Stimulated activated CD8-positive, alpha-beta memory T cell treated with anti-CD3 and anti-CD28 coated beads, Interleukin-12 subunit alpha, Interleukin-12 subunit beta, amount 100 ng/mL, for 24 hours (primary cell): ENCODE measurements at regions not wholly inside any gene's neighbourhood (a gene's known extent, or its start where the extent isn't known, plus 50 kb on each side); places are given as distances from the start of the nearest gene placed in this dataset.

Source experiments
- DNase-seq: peaks from one replicate; pipeline ENCODE4 v3.0.0-alpha.2; 2020; ENCODE audit errors: extremely low read depth

DNA sequence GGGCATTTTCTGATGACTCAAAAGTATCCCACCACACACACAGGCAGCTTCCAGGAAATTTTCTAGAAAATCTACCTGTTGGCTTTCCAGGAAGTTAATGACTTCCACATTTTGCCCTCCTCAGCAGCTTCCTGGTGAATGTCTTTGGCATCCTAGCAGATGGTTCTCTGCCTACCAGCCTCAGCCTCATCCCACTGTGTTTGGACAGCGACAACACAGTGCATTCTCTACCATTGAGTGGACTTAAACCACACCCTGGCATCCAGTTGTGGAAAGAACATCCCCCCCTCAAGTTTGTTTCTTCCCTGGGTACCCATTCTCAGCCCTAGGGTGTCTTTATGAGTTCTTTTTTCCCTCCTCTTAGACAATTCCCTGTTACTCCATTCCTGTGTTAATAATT lies 50.8 kb upstream of the GADL1 start:
- DNase-seq: no peak

DNA sequence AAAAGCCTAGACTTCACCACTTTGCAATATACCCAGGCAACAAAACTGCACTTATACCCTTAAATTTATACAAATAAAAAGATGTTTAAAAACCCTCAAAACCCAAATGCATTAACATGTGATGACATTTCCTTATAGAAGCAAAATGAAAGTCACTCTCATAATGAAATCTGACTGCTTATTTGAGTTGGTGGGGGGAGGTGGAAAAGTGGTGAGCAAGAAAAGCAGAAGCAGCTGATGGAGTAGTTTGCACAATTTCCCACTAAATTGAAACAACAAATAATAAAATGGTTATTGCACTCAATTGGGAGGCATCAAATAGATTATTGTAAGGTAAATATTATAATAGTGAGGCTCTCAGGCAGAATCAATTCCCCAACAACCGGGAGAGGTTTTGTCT lies 54.0 kb upstream of the GADL1 start:
- DNase-seq: no peak

DNA sequence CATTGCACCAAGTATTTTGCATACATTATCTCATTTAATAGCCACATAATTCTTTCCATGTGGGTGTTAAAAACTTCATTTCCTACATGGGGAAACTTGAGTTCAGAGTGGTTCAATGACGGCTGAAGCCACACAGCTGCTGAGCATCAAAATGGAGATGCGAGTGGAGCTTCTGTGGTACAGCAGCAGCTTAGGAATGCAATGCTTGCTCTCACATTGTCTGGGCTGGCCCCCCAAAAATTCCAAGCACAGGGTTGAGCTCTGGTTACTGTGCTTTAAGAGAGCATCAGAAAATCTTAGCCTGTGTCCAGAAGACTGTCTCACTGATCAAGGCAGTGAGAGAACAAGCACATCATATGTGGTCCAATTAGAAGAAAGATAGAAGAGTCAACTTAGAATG lies 57.4 kb upstream of the GADL1 start:
- no peak for DNase-seq

DNA sequence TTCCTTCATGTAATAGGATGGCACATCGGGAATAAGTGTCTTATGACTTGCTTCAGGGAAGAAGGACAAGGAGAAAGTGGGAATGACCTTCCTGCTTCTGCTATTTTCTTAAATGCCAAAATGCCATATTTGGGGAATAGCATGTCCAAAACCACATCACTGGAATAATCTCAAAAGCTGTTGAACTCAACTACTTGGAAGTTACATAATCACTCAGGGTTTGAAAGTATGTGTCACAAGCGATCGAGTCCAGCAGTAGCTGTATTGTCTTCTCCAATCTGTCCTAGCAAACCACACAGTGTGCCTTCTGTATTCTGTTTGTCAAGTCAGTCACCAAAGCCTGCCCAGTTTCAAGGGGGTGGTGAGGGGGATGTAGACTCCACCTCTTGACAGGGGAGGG lies 58.3 kb upstream of the GADL1 start:
- DNase-seq: no peak

DNA sequence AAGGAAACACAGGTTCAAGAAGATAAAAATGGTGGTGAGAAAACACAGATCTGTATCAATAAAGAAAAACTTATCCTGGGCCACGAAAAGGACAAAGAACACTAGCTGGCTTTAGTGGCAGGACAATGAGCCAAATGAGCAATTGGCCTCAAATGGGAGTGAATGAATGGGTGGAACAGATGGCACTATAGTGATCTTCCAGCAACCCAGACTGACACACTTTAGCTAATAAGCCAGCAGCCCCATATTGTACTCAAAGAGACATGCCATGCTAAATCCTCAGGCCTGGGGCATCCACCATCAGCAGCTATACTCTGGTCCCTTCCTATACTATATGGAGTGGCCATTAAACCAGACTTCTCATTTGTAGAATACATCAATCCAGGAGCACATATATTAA lies 60.0 kb upstream of the GADL1 start:
- DNase-seq: no peak

DNA sequence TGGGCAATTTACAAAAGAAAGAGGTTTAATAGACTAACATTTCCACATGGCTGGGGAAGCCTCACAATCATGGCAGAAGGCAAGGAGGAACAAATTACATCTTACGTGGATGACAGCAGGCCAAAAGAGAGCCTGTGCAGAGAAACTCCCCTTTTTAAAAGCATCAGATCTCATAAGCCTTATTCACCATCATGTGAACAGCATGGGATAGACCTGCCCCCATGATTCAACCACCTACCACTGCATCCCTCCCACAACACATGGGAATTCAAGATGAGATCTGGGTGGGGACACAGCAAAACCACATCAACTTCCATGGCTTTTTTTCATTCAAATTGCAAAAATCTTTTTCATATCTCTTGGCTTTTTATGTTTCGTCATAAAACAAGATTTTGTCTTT lies 67.6 kb upstream of the GADL1 start:
- DNase-seq: no peak

DNA sequence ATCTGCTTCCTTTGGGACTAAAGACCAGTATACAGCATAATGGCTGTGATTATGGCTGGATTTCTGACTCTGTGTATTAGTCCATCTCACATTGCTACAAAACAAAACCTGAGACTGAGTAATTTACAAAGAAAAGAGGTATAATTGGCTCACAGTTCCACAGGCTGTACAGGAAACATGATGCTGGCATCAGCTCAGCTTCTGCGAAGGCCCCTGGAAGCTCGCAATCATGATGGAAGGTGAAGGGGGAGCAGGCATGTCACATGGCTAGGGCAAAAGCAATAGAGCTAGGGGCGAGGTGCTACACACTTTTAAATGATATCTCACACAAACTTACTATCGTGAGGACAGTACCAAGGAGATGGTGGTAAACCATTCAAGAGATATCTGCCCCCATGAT lies 68.0 kb upstream of the GADL1 start:
- DNase-seq: no peak

DNA sequence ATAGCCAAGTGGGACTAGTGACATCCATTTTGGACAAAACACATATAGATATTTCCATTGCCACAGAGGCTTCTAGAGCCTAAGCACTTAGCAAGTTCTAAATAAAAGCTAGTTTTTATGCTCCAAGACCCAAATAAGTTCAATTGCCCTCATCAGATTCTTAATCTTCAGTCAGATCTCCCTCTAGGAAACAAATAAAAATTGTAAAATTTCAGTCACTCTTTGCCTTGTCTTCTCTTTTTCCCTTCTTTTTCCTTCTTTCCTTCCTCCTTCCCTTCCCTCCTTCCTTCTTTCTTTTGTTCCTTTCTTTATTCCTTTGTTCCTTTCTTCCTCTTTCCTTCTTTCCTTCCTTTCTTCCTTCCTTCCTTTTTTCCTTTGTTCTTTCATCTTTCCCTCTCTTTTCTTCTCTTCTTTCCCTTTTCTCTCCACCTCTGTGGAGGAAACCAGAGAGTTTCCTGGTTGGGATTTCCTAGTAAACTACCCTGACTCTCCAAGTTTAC lies 68.8 kb upstream of the GADL1 start:
- no peak for DNase-seq

DNA sequence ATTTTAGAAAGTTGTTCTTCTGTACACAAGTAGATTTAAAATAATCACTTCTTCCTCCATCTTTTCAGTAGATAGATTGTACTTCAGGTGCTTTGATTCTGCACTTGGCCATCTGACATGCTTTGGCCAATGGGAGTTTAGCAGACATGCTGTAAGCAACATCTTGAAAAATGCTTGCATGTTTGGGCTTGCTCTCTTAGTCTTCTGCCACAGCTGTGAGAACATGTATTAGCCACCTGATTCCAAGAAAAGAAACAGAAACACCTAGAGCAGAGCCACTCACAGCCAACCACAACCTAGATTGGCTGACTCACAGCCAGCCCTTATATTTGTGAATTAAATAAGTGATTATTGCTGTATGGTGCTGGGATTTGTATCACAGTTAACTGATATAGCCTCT lies 70.2 kb upstream of the GADL1 start:
- DNase-seq: no peak

DNA sequence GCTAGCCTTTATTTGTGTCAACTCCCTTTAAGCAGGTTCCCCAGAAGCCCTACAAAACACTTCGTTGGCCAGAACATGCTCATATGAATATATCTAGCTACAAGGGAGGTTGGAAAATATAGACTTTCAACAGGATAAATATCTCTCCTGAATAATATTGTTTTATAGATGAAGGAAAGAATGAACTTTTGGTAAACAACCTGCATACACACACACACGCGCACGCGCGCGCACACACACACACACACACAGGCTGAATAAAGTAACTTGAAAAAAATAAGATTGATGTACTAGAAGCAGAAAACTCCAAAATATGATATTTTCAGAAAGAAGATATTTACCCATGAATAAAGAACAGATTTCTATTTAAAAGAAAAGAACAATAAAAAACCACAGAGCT lies 72.4 kb upstream of the GADL1 start:
- no peak for DNase-seq

DNA sequence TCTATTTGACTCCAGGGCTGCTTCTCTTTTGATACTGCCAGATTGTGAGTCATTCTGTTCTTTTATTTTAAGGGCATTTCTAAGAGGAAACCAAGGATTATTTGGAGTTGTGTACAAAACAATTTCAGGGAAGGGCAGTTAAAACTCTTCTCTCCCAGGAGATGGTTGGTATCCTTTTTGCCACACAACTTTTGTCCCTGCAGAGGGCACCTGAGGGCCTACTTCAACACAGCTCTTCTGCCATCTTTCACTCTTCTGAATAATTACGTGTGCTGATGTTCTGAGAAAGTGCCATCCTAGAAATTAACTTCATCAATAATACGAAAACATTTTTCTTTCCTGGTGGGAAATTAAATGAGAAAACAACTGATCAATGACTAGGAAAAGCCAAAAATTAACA lies 75.7 kb upstream of the GADL1 start:
- DNase-seq: no peak

DNA sequence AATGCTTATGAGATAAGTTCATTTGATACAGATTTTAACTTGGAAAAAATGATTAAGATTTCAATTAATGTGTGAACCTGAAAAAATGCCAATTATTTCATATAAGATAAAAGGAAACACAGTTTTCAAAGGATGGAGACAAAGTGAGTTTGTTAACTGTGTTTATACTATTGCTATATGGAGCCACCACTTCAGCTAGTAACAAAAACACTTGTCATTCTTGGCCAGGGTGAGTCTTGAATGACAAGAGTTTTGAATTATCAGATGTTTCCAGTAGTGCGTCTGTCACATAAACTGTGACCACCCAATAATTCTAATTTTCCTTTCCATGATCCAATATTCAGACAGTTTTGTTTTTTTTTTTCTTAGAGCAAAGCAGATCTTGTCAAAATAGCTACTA lies 78.0 kb upstream of the GADL1 start:
- DNase-seq: no peak

DNA sequence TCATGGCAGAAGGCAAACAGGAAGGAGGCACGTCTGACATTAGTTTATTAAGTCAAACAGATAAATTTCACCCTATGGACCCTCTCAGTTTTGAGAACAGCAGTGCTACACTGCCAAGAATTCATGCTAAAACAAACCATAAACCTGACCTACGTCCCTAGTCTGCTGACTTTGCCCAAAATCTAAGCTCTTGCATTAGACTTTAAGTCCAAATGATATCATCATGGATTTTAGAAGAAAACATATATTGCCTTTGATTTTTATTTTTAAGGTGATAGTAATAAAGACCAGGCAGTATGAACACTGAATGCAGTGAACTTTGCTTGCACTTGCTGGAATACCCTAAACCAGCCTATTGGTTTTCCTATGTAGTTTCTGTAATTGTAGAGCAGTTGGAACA lies 79.6 kb upstream of the GADL1 start:
- no peak for DNase-seq

DNA sequence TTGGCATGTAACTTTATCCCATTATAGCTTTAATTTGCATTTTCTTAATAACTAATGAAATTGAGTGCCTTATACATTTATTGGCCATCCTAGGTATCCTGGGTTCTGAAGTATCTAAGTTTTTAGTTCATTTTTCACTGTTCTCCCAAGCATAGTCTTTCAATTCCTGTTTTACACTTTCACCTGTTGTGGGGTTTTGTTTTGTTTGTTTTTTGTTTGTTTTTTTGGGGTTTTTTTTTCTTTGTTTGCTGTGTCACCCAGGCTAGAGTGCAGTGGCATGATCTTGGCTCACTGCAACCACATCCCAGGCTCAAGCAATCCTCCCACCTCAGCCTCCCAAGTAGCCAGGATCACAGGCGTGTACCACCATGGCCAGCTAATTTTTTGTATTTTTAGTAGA lies 83.1 kb upstream of the GADL1 start:
- DNase-seq: no peak

DNA sequence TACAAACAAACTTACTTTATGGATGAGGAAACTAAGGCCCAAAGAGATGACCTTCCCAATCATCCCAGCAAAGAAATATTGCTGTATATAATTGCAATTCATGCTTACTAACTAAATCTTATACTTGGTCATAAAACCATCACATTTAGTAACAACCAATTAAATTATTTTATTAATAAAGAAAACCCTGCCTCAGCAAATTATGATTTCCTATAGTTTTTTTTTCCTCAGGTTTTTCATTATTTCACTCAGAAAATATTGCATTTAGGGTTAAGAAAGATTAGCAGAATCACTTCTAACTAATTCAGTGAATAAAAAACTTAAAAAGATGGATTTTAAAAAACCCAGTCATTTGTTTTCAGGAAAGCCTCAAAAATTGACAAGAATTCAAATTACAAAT lies 86.5 kb upstream of the GADL1 start:
- no peak for DNase-seq

DNA sequence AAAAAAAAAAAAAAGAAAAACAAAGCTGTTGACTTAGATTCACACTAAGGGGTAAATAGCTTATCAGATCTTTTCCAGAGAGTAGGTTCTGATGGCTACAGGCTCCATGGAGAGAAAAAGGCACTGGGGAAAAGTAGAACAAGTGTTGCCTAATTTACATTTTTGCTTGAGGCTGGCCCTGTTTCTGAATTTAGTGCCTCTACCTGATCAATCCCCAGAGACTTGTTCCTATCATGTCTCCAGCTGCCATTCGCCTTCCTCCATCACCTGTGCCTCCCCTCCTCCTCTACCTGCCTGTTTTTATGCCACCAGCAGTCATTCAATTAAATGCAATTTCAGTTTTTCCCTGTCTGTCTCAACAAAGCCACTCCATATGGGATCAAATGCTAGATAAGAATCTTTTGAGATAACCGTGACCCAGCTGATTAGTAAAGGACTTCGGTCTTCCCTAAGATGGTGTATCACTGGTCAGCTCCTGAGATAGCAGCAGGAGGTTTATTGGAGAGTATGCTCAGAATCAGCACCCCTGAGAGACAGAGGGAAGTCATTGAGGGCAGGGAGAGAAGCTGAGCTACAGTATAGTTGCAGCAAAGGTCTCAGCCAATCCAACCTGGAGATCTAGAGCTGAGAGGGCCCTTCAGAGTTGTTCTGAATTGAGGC lies 88.1 kb upstream of the GADL1 start:
- no peak for DNase-seq

DNA sequence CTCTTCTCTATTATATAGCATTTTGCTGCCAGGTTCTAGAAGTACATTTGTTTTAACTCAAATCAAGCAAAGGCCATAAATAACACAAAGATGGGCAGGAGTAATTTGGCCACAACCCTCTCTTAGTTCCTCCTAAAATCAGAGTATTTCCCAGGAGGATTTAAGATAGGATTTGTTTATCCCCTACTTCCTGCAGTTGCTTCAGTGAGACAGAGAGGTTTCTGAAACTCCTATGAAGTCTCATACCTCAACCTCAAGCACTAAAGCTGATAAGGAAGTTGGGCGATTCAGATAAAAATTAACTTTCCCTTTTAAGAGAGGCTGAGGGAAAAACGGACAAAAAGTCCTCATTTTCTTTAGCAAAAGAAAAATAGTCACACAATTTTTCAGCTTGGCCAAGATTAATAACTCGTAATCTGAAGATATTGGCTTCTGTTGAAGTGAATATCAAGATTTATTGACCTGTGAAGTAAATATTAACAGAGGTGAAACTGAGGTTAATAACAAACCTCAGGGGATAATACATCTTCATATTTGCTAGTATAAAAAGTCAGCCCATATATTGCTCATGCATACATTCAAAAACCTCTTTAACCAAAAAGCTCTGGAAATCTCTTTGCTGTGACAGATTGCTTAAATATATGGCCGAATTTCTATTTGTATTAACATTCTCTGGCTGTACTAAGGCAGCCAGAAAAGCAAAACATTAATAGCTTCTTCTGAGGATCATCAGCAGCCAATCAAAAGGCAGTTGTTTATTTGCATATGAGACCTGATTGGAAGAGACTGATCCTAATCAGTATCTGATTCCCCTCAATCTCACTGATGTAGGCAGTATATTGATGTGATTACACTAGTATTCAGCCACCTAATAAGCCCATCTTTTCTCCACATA lies 90.6 kb upstream of the GADL1 start:
- DNase-seq: no peak

DNA sequence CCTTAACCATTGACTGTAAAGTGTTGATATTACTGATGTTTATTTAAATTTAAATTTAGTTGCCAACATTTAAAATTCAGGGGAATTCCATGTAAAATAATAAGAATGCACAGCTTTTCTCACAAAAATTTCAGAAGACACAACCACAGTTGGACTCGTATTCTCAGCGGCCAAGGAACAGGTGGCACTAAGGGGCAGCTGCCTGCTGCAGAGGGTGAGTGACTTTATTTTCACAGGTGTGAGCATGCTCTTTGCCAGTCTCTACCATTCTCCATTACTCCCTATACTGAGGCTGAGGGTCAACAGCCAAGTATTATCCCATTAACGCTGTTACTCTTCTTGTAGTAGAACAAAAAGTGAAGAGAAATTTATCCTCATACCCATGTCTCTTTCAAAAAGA lies 92.1 kb upstream of the GADL1 start:
- DNase-seq: no peak

DNA sequence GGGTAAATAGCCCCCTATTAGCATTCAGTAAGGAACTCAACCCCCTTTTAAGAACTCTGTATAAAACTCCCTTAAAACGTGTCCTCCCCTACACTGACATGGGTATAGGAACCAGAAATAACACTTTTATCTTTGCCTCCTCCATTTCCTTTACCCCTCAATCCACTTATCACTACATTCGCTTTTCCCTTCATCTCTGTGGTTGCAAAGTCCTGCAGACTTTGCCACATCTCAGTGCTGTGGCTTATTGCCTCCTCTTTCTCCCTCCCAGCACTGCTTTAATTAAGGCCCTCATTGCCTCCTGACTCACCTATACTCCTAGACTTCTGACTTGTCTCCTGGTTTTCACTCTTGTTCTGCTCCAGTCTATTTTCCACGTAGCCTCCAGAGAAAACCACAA lies 94.3 kb upstream of the GADL1 start:
- no peak for DNase-seq

DNA sequence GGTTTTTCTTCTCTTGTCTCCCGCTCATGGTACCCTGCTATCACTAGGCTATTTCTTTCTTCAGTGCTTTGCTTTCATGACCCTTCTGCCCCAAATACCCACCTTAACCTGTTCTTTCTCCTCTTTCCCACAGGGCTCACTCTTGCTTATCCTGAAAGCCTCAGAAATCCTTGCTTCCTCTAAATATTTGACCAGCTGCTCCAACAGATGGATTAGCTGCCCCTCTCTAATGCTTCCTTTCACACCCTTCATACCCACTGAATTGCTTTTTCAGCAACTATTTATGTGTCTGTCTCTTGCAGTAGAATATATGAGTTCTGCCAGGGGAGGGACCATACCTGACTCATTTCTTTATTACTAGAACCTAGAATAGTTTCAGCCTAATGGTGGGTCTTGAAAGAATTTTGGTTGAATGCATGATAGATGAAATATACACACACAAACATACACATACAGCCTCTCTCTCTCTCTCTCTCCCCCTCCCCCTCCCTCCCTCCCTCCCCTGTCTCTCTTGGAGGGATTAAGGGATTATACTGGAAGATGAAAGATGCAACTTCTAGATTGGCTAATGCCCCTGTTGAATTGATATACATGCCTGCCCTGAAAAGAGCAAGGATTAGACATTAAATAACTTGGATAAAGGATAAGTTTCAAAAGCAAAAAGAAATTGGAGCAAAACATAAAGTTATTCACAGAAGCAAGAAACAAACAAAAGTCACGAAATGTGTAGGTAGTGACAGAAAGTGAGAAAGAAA lies 95.0 kb upstream of the GADL1 start:
- no peak for DNase-seq

DNA sequence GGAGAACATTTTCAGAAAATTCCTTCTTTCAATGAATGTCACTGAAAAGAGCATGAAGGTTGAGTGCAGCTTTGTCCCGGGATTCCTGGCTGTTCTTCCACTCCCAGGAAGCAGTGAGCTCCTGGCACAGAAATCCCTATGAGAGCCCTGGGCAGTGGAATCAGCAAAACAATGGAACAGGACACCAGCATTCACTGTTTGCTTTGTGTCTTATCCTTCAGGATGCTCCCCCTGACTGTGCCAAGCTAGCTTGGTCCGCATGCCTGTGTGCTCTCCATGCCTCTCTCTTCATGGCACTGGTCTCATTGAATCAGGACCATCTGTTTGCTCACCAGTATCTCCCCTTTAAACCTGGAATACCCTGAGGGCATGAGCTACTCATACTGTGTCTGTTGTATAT lies 102.0 kb upstream of the GADL1 start:
- DNase-seq: no peak

DNA sequence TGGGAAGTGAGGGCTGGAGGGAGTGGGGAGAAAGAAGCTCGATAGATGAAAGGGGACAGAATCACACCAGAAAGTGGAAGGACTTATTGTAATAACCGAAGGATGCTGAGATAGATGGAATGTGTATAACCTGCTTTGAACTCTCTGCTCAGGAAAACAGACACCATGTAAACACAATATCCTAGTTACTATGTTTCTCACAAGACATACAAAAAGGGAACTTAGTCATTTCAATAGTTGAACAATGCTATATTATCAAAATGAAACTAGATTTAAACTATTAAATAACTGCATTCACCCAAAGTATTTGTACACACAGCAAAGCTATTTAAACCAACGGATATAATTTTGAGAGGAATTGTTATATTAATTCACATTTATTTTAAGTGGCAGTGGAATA lies 108.3 kb upstream of the GADL1 start:
- no peak for DNase-seq
